Neural cell (in vitro differentiated cells): ENCODE measurements at regions not wholly inside any gene's neighbourhood (a gene's known extent, or its start where the extent isn't known, plus 50 kb on each side); places are given as distances from the start of the nearest gene placed in this dataset.

ENCODE experiments used
- H2AFZ ChIP-seq: fragments of 200-600, 300-800 bp; sonication (generic), shearing (Covaris generic); 2 replicates; pipeline ENCODE4 v1.6.0; 2014; ENCODE audit warnings: low read depth, mild to moderate bottlenecking, antibody characterized with exemption, low read length, moderate library complexity
- H3F3A ChIP-seq: fragments of 200-600 bp; shearing (Covaris generic); 2 replicates; pipeline ENCODE4 v1.6.1; 2016; ENCODE audit warnings: mild to moderate bottlenecking, moderate library complexity, mixed read lengths, antibody characterized with exemption, low read length; ENCODE audit not compliant: insufficient read depth, poor library complexity, severe bottlenecking
- H3K27ac ChIP-seq: fragments of 200-600, 300-800 bp; sonication (generic), shearing (Covaris generic); 2 replicates; pipeline ENCODE4 v1.5.1; 2014; ENCODE audit warnings: mild to moderate bottlenecking, low read length, moderate library complexity
- H3K27me3 ChIP-seq: fragments of 300-800, 200-600 bp; sonication (generic), shearing (Covaris generic); 2 replicates; pipeline ENCODE4 v1.6.0; 2014; ENCODE audit warnings: mild to moderate bottlenecking, low read depth, low read length, moderate library complexity; ENCODE audit not compliant: insufficient read depth
- H3K36me3 ChIP-seq: fragments of 300-800, 200-600 bp; sonication (generic), shearing (Covaris generic); 2 replicates; pipeline ENCODE4 v1.5.1; 2014; ENCODE audit warnings: mild to moderate bottlenecking, antibody characterized with exemption, low read length, moderate library complexity; ENCODE audit not compliant: insufficient read depth
- H3K4me2 ChIP-seq: fragments of 300-800, 200-600 bp; sonication (generic), shearing (Covaris generic); 2 replicates; pipeline ENCODE4 v1.6.0; 2014; ENCODE audit warnings: mild to moderate bottlenecking, low read length
- H3K4me3 ChIP-seq: fragments of 300-800, 200-600 bp; sonication (generic), shearing (Covaris generic); 2 replicates; pipeline ENCODE4 v1.5.1; 2014; ENCODE audit warnings: mild to moderate bottlenecking, low read length, moderate library complexity
- H3K79me2 ChIP-seq: fragments of 200-600 bp; shearing (Covaris generic); replicated peaks from 2 replicates; pipeline ENCODE4 v1.6.0; 2014; ENCODE audit warnings: mild to moderate bottlenecking, low read length, moderate library complexity; ENCODE audit not compliant: insufficient read depth
- H3K9ac ChIP-seq: fragments of 300-800, 200-600 bp; sonication (generic), shearing (Covaris generic); 2 replicates; pipeline ENCODE4 v1.6.1; 2016; ENCODE audit warnings: mild to moderate bottlenecking, low read length, mixed read lengths
- H3K9me2 ChIP-seq: fragments of 200-600 bp; shearing (Covaris generic); 2 replicates; pipeline ENCODE4 v1.6.1; 2016; ENCODE audit warnings: mild to moderate bottlenecking, low read length, mixed read lengths; ENCODE audit not compliant: insufficient read depth
- H3K9me3 ChIP-seq: fragments of 200-600, 300-800 bp; sonication (generic), shearing (Covaris generic); 2 replicates; pipeline ENCODE4 v1.6.1; 2016; ENCODE audit warnings: mild to moderate bottlenecking, mixed run types, low read length, moderate library complexity, mixed read lengths
- H4K20me1 ChIP-seq: fragments of 200-600 bp; shearing (Covaris generic); 2 replicates; pipeline ENCODE4 v1.6.1; 2016; ENCODE audit warnings: mild to moderate bottlenecking, mixed run types; ENCODE audit not compliant: insufficient read depth
- CTCF ChIP-seq: fragments of 450-650 bp; IDR thresholded peaks from 2 replicates; pipeline ENCODE4 v1.5.1; 2014; ENCODE audit warnings: antibody characterized with exemption, mild to moderate bottlenecking, moderate library complexity; ENCODE audit not compliant: poor library complexity, severe bottlenecking
- EP300 ChIP-seq: fragments of 450-650 bp; conservative IDR thresholded peaks from 2 replicates; pipeline ENCODE4 v1.6.1; 2014; ENCODE audit warnings: antibody characterized with exemption, mild to moderate bottlenecking, moderate library complexity; ENCODE audit not compliant: poor library complexity, severe bottlenecking
- EZH2 ChIP-seq: fragments of 200-600, 300-800 bp; shearing (Covaris generic), sonication (generic); IDR thresholded peaks from 2 replicates; pipeline ENCODE4 v1.6.1; 2014; ENCODE audit warnings: antibody characterized with exemption, low read length, borderline replicate concordance, mild to moderate bottlenecking; ENCODE audit not compliant: insufficient read depth, poor library complexity, severe bottlenecking
- MXI1 ChIP-seq: fragments of 450-650 bp; conservative IDR thresholded peaks from 2 replicates; pipeline ENCODE4 v1.6.1; 2014; ENCODE audit warnings: antibody characterized with exemption, mild to moderate bottlenecking; ENCODE audit not compliant: poor library complexity, severe bottlenecking
- POLR2AphosphoS5 ChIP-seq: IDR thresholded peaks from 2 replicates; pipeline ENCODE4 v1.6.1; 2012
- RAD21 ChIP-seq: fragments of 450-650 bp; conservative IDR thresholded peaks from 2 replicates; pipeline ENCODE4 v1.6.1; 2014; ENCODE audit warnings: antibody characterized with exemption, mild to moderate bottlenecking, moderate library complexity
- REST ChIP-seq: IDR thresholded peaks from 2 replicates; pipeline ENCODE4 v1.6.1; 2012; ENCODE audit warnings: borderline replicate concordance
- SMC3 ChIP-seq: fragments of 450-650 bp; conservative IDR thresholded peaks from 2 replicates; pipeline ENCODE4 v1.6.1; 2014; ENCODE audit warnings: antibody characterized with exemption, mild to moderate bottlenecking, moderate library complexity; ENCODE audit not compliant: poor library complexity
- TAF1 ChIP-seq: IDR thresholded peaks from 2 replicates; pipeline ENCODE4 v1.6.1; 2012; ENCODE audit warnings: low read depth

GRCh38 chr2:217429981-217430500 is 570.2 kb upstream of the TNP1 start:
- TF ChIP-seq TAF1: no peak
- TF ChIP-seq POLR2AphosphoS5: no peak
- no peak for TF ChIP-seq EZH2
- no peak for TF ChIP-seq SMC3
- TF ChIP-seq CTCF: no peak
- TF ChIP-seq EP300: no peak
- TF ChIP-seq RAD21: no peak
- TF ChIP-seq REST: no peak
- TF ChIP-seq MXI1: no peak
- Histone ChIP-seq H3K79me2 (no peaks in the 10 kb centered on the region), H3K27me3 (no peaks in the 10 kb centered on the region), H3F3A (no peaks in the 10 kb centered on the region), H3K36me3 (no peaks in the 10 kb centered on the region), H2AFZ (no peak overlapping the region), H3K9me2 (no peaks in the 10 kb centered on the region), H4K20me1 (no peaks in the 10 kb centered on the region), H3K4me2 (no peak overlapping the region), H3K9ac (no peak overlapping the region), H3K27ac (no peak overlapping the region), H3K9me3 (no peaks in the 10 kb centered on the region), H3K4me3 (no peak overlapping the region)

GRCh38 chr2:217421834-217422233 is 562.0 kb upstream of the TNP1 start:
- Histone ChIP-seq H3F3A (no peaks in the 10 kb centered on the region), H3K4me2 (no peak overlapping the region)
- TF ChIP-seq EP300: no peak
- no peak for TF ChIP-seq REST
- no peak for TF ChIP-seq CTCF
- TF ChIP-seq SMC3: no peak
- no peak for TF ChIP-seq TAF1
- no peak for TF ChIP-seq RAD21
- TF ChIP-seq POLR2AphosphoS5: no peak
- no peak for TF ChIP-seq MXI1
- no peak for TF ChIP-seq EZH2

More at GRCh38 chr2:217421834-217422233, 562.0 kb upstream of the TNP1 start:
- no peaks in the 10 kb centered on the region for H3K79me2 ChIP-seq
- no peak overlapping the region for H3K9ac ChIP-seq
- no peaks in the 10 kb centered on the region for H4K20me1 ChIP-seq
- H3K4me3 ChIP-seq: no peak overlapping the region
- no peaks in the 10 kb centered on the region for H3K9me2 ChIP-seq
- H3K27ac ChIP-seq: no peak overlapping the region
- H3K27me3 ChIP-seq: no peaks in the 10 kb centered on the region
- no peaks in the 10 kb centered on the region for H3K36me3 ChIP-seq
- H2AFZ ChIP-seq: no peak overlapping the region
- no peaks in the 10 kb centered on the region for H3K9me3 ChIP-seq
